Activated CD4-positive, alpha-beta T cell treated with anti-CD3 and anti-CD28 coated beads, Interleukin-10, Interleukin-2, amounts not matched to agents 100 ng/mL and 50 ng/mL, durations not matched to agents 16 hours and 8 hours (primary cell): ENCODE measurements at regions not wholly inside any gene's neighbourhood (a gene's known extent, or its start where the extent isn't known, plus 50 kb on each side); places are given as distances from the start of the nearest gene placed in this dataset.

Source experiments
- DNase-seq: peaks from one replicate; pipeline ENCODE4 v3.0.0-alpha.2; 2020

GRCh38 chr9:116101516-116101915 lies 52.1 kb upstream of the PAPPA start:
- DNase-seq: no peak

- no peak for DNase-seq
Observed at GRCh38 chr9:116102596-116102995, 51.0 kb upstream of the PAPPA start.
